ENCODE measurements at regions not wholly inside any gene's neighbourhood (a gene's known extent, or its start where the extent isn't known, plus 50 kb on each side); places are given as distances from the start of the nearest gene placed in this dataset.

DNA sequence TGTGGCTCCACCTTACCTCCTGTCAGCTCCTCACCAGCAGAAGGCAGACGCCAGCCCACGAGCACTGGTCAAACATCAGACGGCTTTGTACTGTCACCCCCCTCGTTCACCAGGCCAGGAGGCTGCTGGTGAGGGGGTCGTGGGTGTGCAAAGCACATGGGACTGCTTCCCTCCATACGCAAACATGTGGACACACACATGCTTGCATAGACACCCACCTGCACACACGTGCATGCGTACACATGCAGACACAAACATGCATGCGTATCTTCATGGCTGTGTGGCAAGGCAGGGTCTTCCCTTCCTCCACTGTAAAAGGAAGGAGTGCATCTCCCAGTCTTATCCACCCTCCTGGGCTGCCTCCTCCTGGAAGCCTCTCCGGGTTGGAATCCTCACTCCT is 178.5 kb downstream of the OLFM1 start:
- H3K9me3 ChIP-seq, result no peaks in the 10 kb centered on the region
- DNase-seq (ENCODE audit: low spot score in 2 of 2), result no peak
- no peak overlapping the region for H3K27ac ChIP-seq
- TF ChIP-seq POLR2A (IDR thresholded peaks at IDR 0.05) (no peak), EP300 (IDR thresholded peaks at IDR 0.05) (no peak)
- TF ChIP-seq, protein P1, sequence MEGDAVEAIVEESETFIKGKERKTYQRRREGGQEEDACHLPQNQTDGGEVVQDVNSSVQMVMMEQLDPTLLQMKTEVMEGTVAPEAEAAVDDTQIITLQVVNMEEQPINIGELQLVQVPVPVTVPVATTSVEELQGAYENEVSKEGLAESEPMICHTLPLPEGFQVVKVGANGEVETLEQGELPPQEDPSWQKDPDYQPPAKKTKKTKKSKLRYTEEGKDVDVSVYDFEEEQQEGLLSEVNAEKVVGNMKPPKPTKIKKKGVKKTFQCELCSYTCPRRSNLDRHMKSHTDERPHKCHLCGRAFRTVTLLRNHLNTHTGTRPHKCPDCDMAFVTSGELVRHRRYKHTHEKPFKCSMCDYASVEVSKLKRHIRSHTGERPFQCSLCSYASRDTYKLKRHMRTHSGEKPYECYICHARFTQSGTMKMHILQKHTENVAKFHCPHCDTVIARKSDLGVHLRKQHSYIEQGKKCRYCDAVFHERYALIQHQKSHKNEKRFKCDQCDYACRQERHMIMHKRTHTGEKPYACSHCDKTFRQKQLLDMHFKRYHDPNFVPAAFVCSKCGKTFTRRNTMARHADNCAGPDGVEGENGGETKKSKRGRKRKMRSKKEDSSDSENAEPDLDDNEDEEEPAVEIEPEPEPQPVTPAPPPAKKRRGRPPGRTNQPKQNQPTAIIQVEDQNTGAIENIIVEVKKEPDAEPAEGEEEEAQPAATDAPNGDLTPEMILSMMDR (IDR thresholded peaks at IDR 0.05), result no peak
- 61 to 65% methylated on average over 9 to 10 of the region's 10 CpGs for WGBS, 2 donors
- no peak overlapping the region for H3K4me3 ChIP-seq
- H3K27me3 ChIP-seq, result peaks cover 0 to 50% of the 10 kb centered on the region in 2 donors
- H3K36me3 ChIP-seq, result no peaks in the 10 kb centered on the region
- no peaks in the 10 kb centered on the region for H3K4me1 ChIP-seq

DNA sequence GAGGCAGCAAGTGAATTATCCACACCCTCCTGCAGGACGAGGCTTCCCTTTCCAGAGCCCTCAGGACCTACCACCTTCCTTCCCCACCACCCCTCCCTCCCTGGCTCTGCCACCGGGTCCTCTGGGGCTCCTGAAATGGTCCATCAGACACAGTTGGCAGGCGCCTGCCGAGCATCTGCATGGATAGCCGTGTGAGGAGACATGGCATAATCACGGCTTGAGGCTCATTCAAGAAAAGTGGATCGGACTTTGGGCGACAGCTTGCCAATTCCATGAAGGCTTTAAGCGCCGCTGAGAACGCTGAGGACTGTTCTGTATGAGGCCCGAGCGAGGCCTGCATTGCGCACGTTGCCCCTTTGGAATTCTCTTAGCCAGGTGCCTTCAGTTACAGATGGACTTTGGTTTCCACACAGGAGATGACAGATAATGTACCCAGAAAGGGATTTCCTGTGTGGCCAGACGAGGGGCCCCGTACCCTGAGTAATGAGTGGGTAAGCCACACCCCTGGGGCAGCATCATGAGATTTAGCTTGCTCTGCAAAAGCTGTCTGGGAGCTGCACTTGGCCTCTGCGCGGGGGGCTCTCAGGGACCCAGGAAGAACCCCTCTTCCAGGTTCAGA is 179.8 kb downstream of the OLFM1 start:
- no peaks in the 10 kb centered on the region for H3K9me3 ChIP-seq
- no peak overlapping the region for H3K27ac ChIP-seq
- TF ChIP-seq EP300 (IDR thresholded peaks at IDR 0.05) (no peak), POLR2A (IDR thresholded peaks at IDR 0.05) (no peak)
- TF ChIP-seq, protein P1 (IDR thresholded peaks at IDR 0.05), result no peak
- no peak for DNase-seq (ENCODE audit: low spot score in 2 of 2)
- no peaks in the 10 kb centered on the region for H3K36me3 ChIP-seq
- WGBS, 2 donors, result 76 to 82% methylated on average over 18 of the region's 19 CpGs
- peaks cover 0 to 49% of the 10 kb centered on the region in 2 donors for H3K27me3 ChIP-seq
- H3K4me3 ChIP-seq, result no peak overlapping the region
- H3K4me1 ChIP-seq, result no peaks in the 10 kb centered on the region

DNA sequence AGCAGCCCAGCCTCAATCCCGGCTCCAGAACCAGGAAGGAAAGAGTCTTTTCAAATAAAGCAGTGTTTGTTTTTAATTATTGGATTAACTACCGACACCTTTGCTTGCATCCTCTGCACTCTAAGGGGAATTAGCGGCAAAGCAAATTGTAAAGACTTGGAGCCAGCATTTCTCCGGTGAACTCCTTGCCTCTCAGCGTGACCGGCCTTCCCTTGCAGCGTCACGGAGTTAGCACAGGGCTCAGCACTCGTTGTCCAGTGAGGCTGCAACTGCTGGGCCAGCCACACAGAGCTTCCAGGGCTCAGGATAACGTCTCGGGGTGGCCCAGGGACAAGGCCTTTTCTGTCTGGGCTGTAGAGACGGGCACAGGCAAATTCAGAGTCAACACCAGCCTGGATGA is 180.6 kb downstream of the OLFM1 start:
- Histone ChIP-seq H3K9me3 (no peaks in the 10 kb centered on the region), H3K36me3 (no peaks in the 10 kb centered on the region), H3K27me3 (peaks cover 0 to 48% of the 10 kb centered on the region in 2 donors), H3K4me1 (no peaks in the 10 kb centered on the region), H3K4me3 (no peak overlapping the region), H3K27ac (no peak overlapping the region)
- whole genome bisulfite sequencing, 2 donors, result 31 to 35% methylated on average over 8 to 12 of the region's 12 CpGs
- TF ChIP-seq POLR2A (IDR thresholded peaks at IDR 0.05), result no peak
- TF ChIP-seq EP300 (IDR thresholded peaks at IDR 0.05), result no peak
- TF ChIP-seq, protein P1 (IDR thresholded peaks at IDR 0.05), result no peak
- DNase-seq (ENCODE audit: low spot score in 2 of 2), result no peak

DNA sequence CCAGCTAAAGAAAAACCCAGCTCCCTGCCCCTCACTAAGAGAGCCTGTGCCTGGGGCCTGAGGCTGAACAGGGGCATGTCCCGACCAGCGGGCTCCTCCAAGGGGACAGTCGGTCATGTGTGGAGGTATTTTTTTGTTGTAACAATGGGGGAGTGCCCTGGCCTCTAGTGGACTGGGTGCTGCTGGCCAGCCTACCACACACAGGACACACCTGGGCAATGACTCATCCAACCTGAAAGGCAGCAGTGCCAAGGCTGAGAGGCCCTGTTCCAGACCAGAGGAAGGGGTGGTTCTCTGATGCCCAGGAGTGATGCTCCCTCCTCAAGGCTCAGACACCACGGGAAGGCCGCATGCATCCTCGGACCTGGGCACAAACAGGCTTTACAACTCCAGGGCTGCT is 181.5 kb downstream of the OLFM1 start:
- Histone ChIP-seq H3K27me3 (peaks cover 0 to 45% of the 10 kb centered on the region in 2 donors), H3K36me3 (no peaks in the 10 kb centered on the region), H3K4me3 (no peak overlapping the region), H3K27ac (no peak overlapping the region), H3K4me1 (no peaks in the 10 kb centered on the region), H3K9me3 (no peaks in the 10 kb centered on the region)
- no peak for DNase-seq (ENCODE audit: low spot score in 2 of 2)
- TF ChIP-seq, protein P1 (IDR thresholded peaks at IDR 0.05), result no peak
- TF ChIP-seq EP300 (IDR thresholded peaks at IDR 0.05), result no peak
- no peak for TF ChIP-seq POLR2A (IDR thresholded peaks at IDR 0.05)
- 91 to 93% methylated on average over 3 of the region's 6 CpGs for WGBS, 2 donors

DNA sequence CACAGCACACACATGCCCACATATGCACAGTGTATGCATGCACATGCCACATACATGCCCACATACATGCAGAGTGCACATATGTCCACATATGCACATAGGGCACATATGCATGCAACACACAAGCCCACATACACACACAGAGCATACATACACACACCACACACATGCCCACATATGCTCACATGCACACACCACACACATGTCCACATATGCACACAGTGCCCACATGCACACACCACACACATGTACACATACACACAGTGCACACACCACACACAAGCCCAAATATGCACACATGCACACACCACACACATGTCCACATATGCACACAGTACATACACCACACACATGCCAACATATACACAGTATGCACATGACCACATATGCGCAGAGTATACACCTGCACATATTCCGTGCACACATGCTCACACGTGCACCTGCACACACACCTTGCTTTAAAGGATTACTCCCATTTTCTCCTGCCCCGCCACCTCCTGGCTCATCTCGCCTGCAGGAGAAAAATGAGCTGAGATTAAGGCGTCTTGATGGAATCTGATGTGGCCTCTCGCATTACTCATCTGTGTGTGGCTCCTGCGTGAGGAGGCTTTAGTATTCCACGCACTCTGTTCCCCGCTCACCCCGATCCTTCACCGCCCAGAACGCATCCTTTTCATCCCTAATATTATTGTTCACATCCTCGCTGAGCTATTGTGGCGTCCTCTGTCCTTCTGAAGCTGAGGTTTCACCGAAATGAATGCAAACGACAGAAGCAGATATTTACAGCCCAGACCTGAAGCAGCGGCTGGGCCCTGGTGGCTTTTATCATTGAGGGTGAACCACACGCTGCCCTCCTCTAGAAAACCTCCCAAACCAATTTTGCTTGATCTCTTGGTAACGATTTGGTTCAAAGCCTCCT is 182.7 kb downstream of the OLFM1 start:
- no peaks in the 10 kb centered on the region for H3K36me3 ChIP-seq
- no peak for DNase-seq (ENCODE audit: low spot score in 2 of 2)
- no peak overlapping the region for H3K27ac ChIP-seq
- WGBS, 2 donors, result 73 to 76% methylated on average over 20 of the region's 20 CpGs
- no peaks in the 10 kb centered on the region for H3K9me3 ChIP-seq
- H3K27me3 ChIP-seq, result peaks cover 0 to 40% of the 10 kb centered on the region in 2 donors
- TF ChIP-seq POLR2A (IDR thresholded peaks at IDR 0.05), result no peak
- TF ChIP-seq EP300 (IDR thresholded peaks at IDR 0.05), result no peak
- H3K4me3 ChIP-seq, result no peak overlapping the region
- no peaks in the 10 kb centered on the region for H3K4me1 ChIP-seq
